HG03457 (cell line): ENCODE measurements at regions not wholly inside any gene's neighbourhood (a gene's known extent, or its start where the extent isn't known, plus 50 kb on each side); places are given as distances from the start of the nearest gene placed in this dataset.

Source experiments
- ATAC-seq: cut with Tn5 transposase; IDR thresholded peaks from one replicate; pipeline ENCODE4 v1.9.1; 2021; ENCODE audit warnings: moderate number of reproducible peaks; ENCODE audit not compliant: unreplicated experiment

DNA sequence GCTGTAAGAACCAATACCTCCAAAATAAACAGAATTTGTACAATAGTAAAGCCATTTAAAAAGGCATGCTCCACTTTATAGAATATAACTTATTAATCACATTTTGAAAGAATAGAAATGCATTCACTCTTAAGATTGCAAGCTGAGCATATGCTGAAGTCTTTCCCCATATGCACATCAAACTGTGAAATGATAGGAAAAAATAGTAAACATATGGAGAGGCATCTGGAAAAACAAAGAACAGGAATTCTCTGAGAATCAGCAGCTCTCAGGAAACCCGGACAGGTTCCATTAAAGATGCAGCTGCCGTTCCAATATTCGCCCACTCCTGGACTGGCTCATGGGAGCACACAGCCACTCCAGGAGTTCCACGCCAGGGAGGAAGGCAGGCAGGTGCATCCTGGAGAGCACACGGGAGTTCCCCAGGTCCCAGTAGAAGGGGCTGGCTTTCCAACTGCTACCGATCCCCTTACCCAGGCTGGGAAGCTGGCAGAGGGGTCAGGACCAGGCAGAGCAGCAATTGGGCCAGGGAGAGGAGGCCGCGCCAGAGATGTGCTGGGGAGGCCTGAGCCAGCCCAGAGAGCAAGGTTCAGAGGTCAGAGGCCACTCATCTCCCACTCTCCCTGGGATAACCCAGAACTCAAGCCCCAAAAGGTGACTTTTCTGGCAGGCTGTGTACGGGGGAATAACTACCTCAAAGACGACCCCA lies 111.1 kb downstream of the DLL1 start:
- ATAC-seq: no peak

DNA sequence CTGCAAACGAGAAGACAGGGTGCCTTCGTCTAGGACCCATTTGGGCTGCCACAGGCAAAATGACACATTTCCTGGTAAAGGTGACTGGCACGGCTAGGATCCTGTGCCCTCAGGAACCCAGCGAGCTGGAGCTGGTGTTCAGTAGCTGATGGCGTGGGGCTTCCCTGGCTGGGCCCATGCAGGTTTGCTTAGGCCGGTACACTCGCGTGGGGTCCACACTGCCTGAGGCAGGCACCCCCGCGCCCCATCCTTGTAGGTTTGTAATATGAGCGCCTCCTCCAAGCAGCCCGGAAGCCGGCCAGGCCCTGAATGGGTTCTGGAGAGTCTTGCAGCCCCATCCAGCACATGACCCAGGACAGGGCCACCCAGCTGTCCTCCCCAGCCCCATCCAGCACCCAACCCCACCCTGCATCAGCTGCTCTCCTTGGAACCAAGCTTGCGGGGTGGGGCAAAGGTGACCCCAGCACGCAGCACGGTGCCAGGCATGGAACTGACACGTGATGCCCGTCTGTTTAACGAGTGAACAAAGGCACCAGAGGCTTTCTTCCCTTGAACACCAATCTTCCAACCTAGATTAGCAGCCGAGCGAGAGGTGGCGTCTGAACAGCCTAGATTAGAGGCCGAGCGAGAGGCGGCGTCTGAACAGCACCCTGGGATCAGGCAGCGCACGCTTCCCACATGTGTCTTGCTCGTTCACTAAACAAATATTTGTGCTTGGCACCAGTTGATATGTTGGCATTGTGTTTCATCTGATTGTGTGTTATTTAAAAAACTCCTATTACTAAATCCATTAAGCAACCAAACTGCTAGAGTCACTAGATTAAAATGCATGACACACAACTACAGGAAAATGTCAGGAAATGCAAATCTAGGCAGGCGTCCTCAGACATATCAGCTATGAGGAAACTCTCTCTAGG lies 112.1 kb downstream of the DLL1 start:
- no peak for ATAC-seq

DNA sequence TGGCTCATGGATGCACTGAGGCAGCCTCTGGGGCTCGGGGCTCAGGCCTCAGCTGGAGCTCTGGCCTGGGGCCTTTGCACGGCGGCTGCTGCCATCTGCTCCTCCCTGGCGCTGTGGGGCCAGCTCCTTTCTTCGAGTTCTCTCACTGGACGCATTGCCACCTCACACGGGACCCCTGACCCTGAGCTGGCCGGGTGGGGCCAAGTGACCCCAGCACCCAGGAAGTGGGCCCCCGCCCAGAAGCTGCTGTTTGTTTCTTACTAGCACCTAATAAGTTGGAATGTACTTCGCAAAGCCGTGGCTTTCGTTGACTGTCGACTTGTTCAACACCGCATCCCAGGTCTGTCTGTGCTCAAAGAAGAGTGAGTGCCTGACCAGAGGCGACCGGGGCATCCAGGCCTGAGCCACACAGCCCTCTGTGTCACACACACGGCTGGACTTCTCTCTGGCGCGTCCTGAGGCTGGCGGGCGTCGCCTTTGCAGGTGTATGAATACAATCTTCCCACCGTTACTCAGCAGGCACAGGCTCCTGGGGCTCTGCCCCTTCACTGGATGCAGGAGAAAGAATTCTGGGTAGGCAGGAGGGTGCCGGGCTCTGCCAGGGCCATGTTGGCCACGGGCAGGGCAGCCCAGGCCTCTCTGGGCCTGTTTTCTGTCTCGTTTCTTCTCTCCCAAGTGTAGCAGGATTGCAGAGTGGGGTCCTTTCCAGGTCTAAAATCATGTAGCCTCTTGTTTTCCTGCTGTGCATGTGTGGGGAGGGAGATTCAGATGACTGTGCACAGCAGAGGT lies 112.9 kb downstream of the DLL1 start:
- ATAC-seq: no peak

DNA sequence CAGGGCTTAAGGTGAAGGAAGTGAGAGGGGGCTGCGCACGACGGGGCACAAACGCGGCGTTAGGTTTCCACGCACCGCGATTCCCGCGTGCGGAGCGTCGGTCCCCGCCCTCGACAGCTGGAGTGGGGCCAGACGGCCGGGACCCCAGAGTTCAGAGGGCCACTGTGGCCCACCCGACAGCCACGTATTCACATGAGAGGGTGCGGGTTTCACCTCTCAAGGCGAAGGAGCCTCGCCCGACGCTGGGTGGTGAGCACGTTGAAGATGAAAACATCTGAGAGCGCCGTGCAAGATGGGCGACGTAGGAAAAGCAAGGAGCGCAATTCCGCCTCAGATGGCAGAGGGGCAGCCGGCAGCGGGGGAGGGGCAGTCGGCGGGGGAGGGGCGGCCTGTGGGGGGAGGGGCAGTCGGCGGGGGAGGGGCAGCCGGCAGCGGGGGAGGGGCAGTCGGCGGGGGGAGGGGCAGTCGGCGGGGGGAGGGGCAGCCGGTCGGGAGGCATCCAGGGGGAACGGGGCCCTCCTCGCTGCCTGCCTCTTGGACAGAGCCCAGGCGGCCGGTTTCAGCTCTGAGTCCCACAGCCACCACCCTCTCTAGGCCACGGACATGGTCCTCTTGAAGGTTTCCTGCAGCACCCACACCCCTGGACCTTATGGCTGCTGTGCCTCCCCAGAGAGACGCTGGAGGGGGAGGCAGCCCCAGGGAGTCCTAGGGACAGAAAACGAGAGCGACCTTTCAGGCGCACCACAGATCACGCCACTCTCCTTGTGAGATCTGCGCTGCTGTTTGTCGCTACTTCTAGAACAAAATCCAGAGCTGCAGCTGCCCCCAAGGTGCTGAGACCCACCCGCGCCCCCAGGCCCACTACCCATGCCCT lies 113.7 kb downstream of the DLL1 start:
- no peak for ATAC-seq

DNA sequence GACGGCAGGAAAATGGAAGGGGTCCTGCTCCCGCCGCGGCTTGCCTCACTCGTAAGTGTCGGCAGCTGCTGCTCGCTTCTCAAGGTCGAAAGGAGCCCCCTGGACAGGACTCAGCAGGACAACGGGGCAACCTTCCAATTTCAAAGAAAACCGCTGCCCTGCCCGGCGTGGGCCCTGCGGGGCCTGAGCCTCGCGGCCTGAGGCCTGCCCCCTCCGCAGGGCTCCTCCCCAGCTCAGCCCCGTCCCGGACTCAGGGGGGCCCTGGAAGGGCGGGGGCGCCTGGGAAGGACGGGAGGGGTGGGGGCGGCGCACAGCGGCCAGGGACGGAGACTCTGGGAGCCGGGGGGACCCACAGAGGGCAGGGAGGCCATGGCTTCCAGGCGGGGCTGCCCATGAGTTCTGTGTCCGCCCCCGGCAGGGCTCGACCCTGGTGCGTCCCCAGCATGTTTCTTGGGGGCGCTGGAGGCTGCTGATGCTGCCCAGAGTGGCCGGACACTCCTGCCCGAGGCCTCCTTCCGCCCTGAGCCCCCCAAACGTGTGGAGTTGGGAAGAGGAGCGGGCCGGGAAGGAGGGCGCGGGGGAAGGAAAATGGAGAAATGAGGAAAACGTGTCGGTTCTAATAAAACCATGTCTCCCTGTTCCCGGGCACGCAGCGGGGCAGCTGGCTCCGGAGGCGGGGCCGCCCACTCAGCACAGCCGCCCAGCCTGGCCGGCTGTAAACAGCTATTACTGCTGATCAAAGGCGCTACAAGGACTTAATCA lies 114.6 kb downstream of the DLL1 start:
- ATAC-seq: no peak

DNA sequence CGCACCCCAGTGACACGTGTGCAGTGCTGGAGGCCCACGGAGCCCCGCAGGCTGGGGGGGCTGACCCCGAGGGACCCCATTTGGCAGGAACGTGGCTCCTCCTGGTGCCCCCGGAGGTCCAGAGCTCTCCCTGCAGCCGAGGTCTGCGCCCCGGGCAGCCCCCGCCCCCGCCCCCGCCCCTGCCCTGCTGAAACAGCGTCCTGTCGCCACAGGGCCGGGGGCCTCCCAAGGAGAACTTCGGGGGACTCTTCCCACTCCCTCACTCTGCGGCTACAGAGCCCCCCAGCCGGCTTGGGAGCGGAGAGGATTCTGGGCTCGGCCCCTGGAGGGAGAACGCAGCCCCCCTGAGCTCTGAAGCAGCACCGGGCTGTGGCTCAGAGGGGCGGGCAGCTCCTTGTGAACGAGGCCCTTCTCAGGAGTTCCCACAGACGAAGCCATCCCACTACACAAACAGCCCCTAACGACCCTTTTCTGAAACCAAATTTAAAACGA lies 115.2 kb downstream of the DLL1 start:
- ATAC-seq: no peak

DNA sequence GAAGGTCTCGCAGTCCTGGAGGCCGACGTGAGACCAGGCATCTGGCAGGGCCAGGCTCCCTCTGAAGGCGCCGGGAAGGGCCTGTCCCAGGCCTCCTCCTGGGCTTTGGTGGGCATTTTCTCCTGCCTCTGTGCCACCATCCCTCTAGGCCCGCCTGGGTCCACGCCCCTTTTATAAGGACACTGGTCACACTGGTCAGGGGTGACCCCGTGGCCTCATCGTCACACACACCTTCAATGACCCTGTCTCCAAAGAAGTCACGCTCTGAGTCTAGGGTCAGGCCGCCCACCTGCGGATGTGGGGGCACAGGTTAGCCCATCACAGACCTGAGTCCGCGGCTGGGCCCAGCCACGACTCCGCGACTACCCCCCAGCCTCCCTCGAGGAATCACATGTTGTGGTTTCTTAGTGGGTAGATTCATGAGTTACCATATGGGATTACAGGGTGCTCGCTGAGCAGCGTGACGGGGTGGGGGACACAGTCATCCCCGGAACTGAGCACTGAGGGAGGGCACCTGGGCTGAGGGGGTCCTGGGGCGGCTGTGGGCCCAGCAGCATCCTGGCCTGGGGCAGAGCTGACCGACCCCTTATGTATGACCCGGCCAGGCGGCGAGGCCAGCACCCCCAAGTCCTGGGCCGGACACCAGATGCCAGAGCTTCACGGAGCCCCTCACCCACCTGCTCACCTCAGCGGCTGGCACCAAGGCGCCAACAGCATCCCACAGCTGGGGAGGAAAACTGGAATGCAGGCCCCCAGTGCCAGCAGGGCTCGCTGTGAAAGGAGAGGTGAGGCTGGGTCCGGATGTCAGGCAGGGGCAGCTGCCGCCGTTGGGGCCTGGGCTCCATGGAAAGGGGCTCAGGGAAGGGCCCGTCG lies 115.9 kb downstream of the DLL1 start:
- no peak for ATAC-seq

DNA sequence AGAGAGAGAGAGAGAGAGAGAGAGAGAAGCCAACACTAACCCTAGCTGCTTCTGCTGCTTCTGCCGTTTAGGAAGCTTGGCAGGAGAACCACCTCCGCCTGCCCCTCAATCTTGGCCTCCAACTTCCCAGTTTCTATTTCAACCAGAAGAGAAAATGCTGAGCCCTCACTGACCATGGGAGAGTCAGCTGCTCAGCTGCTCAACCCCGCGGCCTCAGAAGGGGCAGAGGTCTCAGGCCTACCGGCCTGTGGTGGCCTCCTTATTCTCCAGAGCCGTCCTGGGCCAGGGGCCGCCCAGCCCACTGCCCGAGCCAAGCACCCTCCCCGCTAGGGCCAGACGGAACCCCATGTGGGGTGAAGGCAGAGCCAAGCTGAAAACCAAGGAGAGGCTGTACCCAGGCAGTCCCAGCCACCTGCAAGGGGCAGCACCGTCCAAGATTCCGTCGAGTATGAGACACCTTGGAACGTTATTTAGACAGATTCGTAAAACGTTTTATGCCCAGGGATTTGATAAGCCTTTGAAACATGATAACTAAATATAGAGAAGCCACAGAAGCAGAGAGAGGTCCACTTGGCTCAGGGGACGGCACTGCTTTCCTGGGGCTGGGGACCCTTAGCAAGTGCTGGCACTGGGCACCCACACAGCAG lies 116.6 kb downstream of the DLL1 start:
- no peak for ATAC-seq

DNA sequence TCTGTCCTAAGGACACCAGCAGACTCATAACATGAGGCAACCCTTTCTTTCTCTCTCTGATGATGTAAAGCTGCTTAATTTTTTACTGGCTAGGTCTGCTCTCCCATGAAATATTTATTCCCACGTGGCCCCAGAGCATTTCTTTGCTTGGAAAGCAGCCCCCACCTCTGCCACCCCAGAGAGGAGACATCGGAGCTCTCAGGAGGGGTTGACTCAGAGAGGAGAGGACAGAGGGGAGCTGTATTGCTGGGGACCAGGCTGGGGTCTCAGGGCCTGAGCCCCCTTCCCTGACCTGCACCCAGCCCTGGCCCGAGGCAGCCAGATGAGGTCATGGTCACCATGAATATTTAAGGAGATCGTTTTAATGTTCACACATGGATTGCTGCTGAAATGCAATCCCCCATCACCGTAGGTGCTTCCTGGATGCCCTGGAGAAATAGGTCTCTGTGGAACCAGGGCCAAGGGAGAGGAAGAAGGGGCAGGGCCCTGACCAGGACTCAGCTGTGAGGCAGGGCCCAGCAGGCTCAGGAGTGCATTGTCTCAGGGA lies 117.5 kb downstream of the DLL1 start:
- ATAC-seq: no peak

DNA sequence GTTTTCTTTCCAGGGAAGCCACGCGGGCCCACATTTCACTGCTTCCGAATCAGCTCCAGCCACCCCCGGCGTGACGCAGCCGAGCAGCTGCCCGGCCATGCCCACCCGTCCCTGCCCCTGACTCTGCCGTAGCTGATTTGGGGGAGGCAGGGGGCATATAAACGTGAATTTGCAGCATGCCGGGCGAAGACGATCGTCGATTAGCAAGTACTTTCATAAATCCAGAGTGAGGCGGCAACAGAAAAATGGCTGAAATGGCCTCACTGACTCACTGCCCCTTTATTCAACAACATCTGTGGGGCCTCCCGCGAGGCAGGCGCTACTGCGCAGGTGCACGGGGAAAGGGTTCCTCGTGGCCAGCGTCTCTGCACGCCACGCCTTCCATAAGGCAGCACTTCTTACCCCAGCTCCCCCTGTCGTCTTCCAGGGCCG lies 118.0 kb downstream of the DLL1 start:
- no peak for ATAC-seq

DNA sequence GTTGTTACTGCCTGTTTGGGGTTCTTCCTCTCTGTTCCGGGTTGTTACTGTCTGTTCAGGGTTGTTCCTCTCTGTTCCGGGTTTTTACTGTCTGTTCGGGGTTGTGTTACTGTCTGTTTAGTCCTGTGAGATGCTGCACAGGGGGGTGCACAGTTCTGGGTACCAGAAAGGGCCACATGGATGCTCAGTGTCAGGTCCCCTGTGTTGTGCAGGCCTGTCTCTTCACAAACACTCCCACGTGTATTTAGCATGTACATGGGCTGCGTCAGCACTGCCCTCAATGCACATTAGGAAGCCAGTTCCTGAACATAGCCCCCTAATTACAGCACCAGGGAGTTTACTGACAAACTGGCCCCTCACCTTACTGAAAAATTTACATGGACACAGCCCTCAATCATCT lies 118.5 kb downstream of the DLL1 start:
- no peak for ATAC-seq

DNA sequence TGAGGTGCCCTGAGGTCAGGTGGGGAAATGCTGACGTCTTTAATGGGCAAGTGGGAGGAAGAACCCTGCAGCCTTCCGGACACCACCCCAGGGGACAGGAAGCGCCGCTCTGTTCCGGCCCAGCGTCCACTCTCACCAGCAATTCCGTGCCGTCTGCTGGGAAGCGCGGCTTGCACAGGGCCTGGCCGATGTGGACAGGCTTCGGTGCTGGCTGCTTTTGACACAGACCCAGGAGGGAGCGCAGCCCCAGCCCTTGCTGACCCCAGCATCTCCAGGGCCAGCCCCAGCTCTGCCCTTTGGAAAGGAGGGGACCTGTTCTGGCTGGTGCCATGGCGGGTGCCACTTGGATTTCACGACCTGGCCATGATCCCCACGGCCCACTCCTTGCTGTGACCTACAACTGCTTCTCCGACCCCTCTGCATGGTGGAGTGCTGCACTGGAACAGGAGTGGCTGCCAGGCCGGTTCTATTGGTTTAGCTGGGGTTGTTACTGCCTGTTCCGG lies 123.2 kb downstream of the DLL1 start:
- no peak for ATAC-seq

DNA sequence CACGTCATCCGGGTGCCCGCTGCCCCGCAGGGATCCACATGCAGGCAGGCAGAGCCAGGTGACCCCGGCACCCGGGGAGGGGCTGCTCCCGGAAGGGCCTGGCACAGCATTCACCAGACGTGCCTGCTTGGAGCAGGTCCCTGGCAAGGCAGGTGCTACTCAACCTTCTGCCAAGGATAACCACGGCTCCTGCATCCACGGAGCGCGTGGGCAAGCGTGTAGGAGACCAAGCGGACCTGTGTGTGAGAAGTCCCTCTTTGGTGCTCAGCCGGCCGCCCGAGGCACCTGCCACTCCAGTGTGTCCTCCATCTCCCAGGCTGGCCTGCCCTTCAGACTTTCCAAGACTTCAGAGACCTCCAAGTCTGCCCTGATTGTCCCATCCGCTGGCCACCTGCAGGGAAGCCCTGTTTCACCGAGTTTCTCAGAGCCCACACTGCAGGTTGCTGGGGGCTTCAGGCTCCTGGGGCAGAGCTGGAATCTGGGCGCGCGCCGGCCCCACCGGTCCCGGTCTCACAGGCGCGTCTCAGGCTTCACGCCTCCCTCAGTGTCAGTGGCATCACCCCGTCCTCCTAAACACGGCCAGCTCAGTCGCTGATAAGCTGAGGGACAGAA lies 124.3 kb downstream of the DLL1 start:
- no peak for ATAC-seq

DNA sequence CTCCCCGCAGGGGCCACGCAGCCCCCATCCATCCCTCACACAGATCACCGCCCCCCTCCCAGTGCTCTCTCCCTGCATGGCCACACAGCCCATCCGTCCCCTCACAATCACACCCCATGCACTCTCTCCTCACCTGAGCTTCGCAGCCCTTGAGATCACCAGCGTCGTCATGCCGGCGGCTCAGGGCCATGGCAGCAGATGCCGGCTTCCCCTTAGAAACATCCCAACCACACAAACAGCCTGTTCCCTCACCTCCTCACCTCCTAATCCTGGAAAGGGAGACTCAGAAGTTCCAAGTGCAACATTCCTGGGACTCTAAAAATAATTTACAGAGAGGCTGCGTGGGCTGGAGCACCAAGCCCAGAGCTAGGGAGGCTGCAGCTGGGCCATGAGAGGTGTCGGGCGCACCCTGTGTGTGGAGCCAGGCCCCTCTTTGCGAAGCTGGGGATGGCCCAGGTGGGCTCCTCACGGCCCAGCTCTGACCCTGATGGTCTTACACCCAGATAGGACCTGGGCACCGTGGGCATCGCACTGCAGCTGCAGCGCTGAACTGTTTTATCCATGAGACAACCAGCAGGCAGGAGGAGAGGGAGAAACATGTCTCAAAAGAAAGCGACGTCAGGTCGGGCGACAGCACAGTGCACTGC lies 125.3 kb downstream of the DLL1 start:
- no peak for ATAC-seq

DNA sequence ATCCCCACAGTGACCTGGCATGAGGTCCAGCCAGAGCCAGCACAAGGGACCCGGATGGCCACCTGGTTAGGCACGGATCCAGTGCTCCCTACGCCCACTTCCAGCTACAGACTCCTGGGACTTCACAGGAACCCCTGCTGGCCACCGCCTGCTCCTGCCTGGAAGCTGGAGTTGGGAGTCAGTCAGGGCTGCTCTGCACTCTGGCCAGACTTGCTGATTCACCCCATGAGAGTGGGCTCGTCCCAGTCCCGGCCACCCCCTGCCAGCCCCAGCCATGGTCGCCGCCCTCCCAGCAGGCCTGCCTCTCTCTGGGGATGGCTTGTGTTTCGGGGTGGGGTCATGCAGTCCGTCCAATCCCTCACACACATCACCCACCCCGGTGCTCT lies 125.8 kb downstream of the DLL1 start:
- ATAC-seq: no peak

DNA sequence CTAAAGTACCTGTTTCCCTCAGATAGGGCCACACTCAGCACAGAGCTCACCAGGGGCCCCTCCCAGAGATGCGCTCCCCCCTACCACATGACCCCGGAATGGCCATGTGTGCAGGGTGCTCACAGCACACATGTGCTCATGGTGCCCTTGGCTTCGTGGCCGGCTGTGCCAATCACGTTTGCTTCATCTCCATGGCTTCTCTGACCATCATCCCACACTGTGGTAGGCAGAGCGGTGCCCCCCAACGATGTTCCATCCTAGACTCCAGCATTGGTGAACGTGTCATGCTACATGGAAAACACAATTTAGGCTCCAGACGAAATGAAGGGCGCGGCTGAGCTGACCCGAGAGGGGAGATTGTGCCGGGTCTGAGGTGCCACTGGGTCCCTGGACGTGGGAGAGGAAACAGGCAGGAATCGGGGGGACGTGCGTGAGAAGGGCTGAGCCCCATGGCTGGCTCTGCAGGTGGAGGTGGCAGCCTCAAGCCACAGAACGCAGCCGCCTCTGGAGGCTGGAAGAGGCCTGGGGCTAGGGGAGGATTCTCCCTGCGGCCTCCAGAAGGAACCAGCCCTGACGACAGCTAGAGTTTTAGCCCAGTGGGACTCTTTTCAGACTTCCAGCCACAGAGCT lies 126.5 kb downstream of the DLL1 start:
- ATAC-seq: no peak
